K562 (cell line): ENCODE measurements at regions not wholly inside any gene's neighbourhood (a gene's known extent, or its start where the extent isn't known, plus 50 kb on each side); places are given as distances from the start of the nearest gene placed in this dataset.

Experiments
- CTBP1 ChIP-seq: fragments of 450-650 bp; IDR thresholded peaks from 2 replicates; pipeline ENCODE4 v1.6.1; 2016; ENCODE audit warnings: borderline replicate concordance
- FOSL1 ChIP-seq: fragments of 200-800 bp; sonication (Bioruptor generic); conservative IDR thresholded peaks from 2 replicates; pipeline ENCODE4 v1.6.1; 2016; ENCODE audit warnings: missing genetic modification characterization, missing compliant biosample characterization
- NCOA6 ChIP-seq: fragments of 450-650 bp; IDR thresholded peaks from 2 replicates; pipeline ENCODE4 v1.6.1; 2017; ENCODE audit warnings: mild to moderate bottlenecking
- PHF21A ChIP-seq: fragments of 450-650 bp; IDR thresholded peaks from 2 replicates; pipeline ENCODE4 v1.6.1; 2017; ENCODE audit warnings: low read depth, borderline replicate concordance
- POLR2H ChIP-seq: IDR thresholded peaks from 2 replicates; pipeline ENCODE4 v1.6.1; 2016; ENCODE audit warnings: missing genetic modification characterization, low read depth, mild to moderate bottlenecking, control low read depth, missing compliant biosample characterization, moderate library complexity
- TAF1 ChIP-seq: IDR thresholded peaks from 2 replicates; pipeline ENCODE4 v1.6.1; 2011; ENCODE audit warnings: mild to moderate bottlenecking, low read length, moderate library complexity; ENCODE audit not compliant: insufficient read depth, control insufficient read depth, severe bottlenecking; ENCODE audit errors: extremely low read depth
- TAF9B ChIP-seq: fragments of 450-650 bp; IDR thresholded peaks from 2 replicates; pipeline ENCODE4 v1.6.1; 2018; ENCODE audit warnings: mild to moderate bottlenecking; ENCODE audit not compliant: partially characterized antibody
- TBL1XR1 ChIP-seq, 2 experiments: IDR thresholded peaks; 2 replicates each; pipeline ENCODE4 v1.6.1; 2012; ENCODE audit warnings: improper control_type of control experiment in 2 of 2, low read length in 2 of 2, mild to moderate bottlenecking in 1 of 2
- TCFL5 ChIP-seq: fragments of 250-450 bp; sonication (Bioruptor Pico); conservative IDR thresholded peaks from 2 replicates; pipeline ENCODE4 v1.6.1; 2021; ENCODE audit warnings: mild to moderate bottlenecking, moderate library complexity, matching md5 sums
- TGIF2 ChIP-seq: sonication (generic); formaldehyde crosslinking; IDR thresholded peaks from 2 replicates; pipeline ENCODE4 v1.8.1; 2022; ENCODE audit warnings: mild to moderate bottlenecking, missing genetic modification reagents, moderate library complexity
- ZFP1 ChIP-seq: fragments of 450-650 bp; formaldehyde crosslinking; IDR thresholded peaks from 2 replicates; pipeline ENCODE4 v1.4.0; 2020; ENCODE audit warnings: mild to moderate bottlenecking, mixed read lengths
- ZFPM2 ChIP-seq: fragments of 250-450 bp; sonication (Bioruptor Pico); IDR thresholded peaks from 2 replicates; pipeline ENCODE4 v1.5.1; 2022; ENCODE audit warnings: mild to moderate bottlenecking
- ZNF57 ChIP-seq: fragments of 450-650 bp; formaldehyde crosslinking; IDR thresholded peaks from 2 replicates; pipeline ENCODE4 v1.4.0; 2020; ENCODE audit warnings: mild to moderate bottlenecking, moderate library complexity
- TF ChIP-seq, protein P1 (sequence below): fragments of 450-650 bp; IDR thresholded peaks from 2 replicates; pipeline ENCODE4 v1.6.1; 2016; ENCODE audit warnings: mild to moderate bottlenecking, moderate library complexity

DNA sequence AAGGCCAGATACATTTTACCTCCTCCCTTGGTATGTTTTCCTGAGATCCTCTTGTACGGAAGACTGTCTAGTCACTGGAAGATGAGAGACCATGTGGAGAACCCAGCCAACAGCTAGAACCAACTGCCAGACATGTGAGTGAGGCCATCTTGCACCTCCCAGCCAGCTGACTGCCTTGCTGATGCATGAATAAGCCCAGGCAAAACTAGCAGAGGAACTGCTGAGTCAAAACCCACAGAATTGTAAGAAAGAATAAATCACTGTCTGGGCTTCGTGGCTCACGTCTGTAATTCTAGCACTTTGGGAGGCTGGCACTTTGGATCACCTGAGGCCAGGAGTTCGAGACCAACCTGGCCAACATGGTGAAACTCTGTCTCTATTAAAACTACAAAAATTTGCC lies 160.0 kb downstream of the TPH2 start (continued):
- TF ChIP-seq, protein P1, sequence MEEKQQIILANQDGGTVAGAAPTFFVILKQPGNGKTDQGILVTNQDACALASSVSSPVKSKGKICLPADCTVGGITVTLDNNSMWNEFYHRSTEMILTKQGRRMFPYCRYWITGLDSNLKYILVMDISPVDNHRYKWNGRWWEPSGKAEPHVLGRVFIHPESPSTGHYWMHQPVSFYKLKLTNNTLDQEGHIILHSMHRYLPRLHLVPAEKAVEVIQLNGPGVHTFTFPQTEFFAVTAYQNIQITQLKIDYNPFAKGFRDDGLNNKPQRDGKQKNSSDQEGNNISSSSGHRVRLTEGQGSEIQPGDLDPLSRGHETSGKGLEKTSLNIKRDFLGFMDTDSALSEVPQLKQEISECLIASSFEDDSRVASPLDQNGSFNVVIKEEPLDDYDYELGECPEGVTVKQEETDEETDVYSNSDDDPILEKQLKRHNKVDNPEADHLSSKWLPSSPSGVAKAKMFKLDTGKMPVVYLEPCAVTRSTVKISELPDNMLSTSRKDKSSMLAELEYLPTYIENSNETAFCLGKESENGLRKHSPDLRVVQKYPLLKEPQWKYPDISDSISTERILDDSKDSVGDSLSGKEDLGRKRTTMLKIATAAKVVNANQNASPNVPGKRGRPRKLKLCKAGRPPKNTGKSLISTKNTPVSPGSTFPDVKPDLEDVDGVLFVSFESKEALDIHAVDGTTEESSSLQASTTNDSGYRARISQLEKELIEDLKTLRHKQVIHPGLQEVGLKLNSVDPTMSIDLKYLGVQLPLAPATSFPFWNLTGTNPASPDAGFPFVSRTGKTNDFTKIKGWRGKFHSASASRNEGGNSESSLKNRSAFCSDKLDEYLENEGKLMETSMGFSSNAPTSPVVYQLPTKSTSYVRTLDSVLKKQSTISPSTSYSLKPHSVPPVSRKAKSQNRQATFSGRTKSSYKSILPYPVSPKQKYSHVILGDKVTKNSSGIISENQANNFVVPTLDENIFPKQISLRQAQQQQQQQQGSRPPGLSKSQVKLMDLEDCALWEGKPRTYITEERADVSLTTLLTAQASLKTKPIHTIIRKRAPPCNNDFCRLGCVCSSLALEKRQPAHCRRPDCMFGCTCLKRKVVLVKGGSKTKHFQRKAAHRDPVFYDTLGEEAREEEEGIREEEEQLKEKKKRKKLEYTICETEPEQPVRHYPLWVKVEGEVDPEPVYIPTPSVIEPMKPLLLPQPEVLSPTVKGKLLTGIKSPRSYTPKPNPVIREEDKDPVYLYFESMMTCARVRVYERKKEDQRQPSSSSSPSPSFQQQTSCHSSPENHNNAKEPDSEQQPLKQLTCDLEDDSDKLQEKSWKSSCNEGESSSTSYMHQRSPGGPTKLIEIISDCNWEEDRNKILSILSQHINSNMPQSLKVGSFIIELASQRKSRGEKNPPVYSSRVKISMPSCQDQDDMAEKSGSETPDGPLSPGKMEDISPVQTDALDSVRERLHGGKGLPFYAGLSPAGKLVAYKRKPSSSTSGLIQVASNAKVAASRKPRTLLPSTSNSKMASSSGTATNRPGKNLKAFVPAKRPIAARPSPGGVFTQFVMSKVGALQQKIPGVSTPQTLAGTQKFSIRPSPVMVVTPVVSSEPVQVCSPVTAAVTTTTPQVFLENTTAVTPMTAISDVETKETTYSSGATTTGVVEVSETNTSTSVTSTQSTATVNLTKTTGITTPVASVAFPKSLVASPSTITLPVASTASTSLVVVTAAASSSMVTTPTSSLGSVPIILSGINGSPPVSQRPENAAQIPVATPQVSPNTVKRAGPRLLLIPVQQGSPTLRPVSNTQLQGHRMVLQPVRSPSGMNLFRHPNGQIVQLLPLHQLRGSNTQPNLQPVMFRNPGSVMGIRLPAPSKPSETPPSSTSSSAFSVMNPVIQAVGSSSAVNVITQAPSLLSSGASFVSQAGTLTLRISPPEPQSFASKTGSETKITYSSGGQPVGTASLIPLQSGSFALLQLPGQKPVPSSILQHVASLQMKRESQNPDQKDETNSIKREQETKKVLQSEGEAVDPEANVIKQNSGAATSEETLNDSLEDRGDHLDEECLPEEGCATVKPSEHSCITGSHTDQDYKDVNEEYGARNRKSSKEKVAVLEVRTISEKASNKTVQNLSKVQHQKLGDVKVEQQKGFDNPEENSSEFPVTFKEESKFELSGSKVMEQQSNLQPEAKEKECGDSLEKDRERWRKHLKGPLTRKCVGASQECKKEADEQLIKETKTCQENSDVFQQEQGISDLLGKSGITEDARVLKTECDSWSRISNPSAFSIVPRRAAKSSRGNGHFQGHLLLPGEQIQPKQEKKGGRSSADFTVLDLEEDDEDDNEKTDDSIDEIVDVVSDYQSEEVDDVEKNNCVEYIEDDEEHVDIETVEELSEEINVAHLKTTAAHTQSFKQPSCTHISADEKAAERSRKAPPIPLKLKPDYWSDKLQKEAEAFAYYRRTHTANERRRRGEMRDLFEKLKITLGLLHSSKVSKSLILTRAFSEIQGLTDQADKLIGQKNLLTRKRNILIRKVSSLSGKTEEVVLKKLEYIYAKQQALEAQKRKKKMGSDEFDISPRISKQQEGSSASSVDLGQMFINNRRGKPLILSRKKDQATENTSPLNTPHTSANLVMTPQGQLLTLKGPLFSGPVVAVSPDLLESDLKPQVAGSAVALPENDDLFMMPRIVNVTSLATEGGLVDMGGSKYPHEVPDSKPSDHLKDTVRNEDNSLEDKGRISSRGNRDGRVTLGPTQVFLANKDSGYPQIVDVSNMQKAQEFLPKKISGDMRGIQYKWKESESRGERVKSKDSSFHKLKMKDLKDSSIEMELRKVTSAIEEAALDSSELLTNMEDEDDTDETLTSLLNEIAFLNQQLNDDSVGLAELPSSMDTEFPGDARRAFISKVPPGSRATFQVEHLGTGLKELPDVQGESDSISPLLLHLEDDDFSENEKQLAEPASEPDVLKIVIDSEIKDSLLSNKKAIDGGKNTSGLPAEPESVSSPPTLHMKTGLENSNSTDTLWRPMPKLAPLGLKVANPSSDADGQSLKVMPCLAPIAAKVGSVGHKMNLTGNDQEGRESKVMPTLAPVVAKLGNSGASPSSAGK, result no peak
- TF ChIP-seq CTBP1, result no peak
- TF ChIP-seq NCOA6, result no peak
- no peak for TF ChIP-seq FOSL1 (tag)
- TF ChIP-seq ZNF57 (CRISPR knock-in tag), result no peak
- no peak for TF ChIP-seq ZFP1 (CRISPR knock-in tag)
- TF ChIP-seq POLR2H (tag), result no peak
- TF ChIP-seq PHF21A, result no peak
- TF ChIP-seq TBL1XR1 (IDR thresholded peaks at IDR 0.05; ENCODE audit: low read length in 2 of 2), result no peak
- no peak for TF ChIP-seq TAF9B
- TF ChIP-seq TGIF2, result no peak
- no peak for TF ChIP-seq TCFL5 (CRISPR knock-in tag)
- no peak for TF ChIP-seq TAF1
- no peak for TF ChIP-seq ZFPM2 (CRISPR knock-in tag)
